ENCODE measurements at regions not wholly inside any gene's neighbourhood (a gene's known extent, or its start where the extent isn't known, plus 50 kb on each side); places are given as distances from the start of the nearest gene placed in this dataset.
A peak's percentile ranks its signal among the peaks of the same experiment; 100 is the strongest.

- Mint-ChIP-seq H3K4me1 (ENCODE audit: low read depth) (no peaks in the 10 kb centered on the region), H3K9me3 (no peaks in the 10 kb centered on the region), H3K27me3 (ENCODE audit: insufficient read depth) (peaks cover 3% of the 10 kb centered on the region), H3K4me3 (no peak overlapping the region), H3K36me3 (ENCODE audit: low read depth) (no peaks in the 10 kb centered on the region), H3K27ac (no peak overlapping the region)
- no peak for TF ChIP-seq CTCF (IDR thresholded peaks at IDR 0.05)
- no peak for DNase-seq
Observed at GRCh38 chr5:97365163-97365845, 182.3 kb upstream of the RIOK2 start.

DNA sequence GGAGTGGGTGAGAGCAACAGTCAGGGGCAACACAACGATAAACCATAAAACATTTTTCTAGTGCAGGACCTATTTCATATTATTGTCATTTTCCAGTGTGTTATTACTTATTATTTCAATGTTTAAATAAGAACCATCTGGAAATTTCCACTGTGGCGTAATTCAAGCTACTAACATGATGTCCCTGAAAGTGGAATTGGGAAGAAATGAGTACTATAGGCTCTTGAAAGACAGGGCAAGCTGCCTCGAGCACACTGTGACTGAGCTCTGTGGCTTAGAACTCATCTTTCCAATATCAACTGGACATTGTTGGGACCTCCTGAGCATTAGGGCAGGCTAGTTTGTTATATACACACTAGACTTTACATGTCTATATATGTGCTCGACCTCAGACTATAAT is 182.9 kb upstream of the RIOK2 start:
- TF ChIP-seq CTCF (IDR thresholded peaks at IDR 0.05): no peak
- Mint-ChIP-seq H3K4me3 (no peak overlapping the region), H3K36me3 (ENCODE audit: low read depth) (no peaks in the 10 kb centered on the region), H3K4me1 (ENCODE audit: low read depth) (no peaks in the 10 kb centered on the region), H3K27ac (no peak overlapping the region), H3K27me3 (ENCODE audit: insufficient read depth) (peaks cover 3% of the 10 kb centered on the region; the same call in 1 of the 2 replicates), H3K9me3 (no peaks in the 10 kb centered on the region)
- DNase-seq: no peak

GRCh38 chr5:97375959-97376358 is 192.9 kb upstream of the RIOK2 start:
- no peaks in the 10 kb centered on the region for H3K9me3 Mint-ChIP-seq
- H3K4me1 Mint-ChIP-seq (ENCODE audit: low read depth): no peaks in the 10 kb centered on the region
- H3K27me3 Mint-ChIP-seq (ENCODE audit: insufficient read depth): no peaks in the 10 kb centered on the region; the same call in 1 of the 2 replicates
- TF ChIP-seq CTCF (IDR thresholded peaks at IDR 0.05): no peak
- H3K4me3 Mint-ChIP-seq: no peak overlapping the region
- H3K27ac Mint-ChIP-seq: no peak overlapping the region
- no peak for DNase-seq
- H3K36me3 Mint-ChIP-seq (ENCODE audit: low read depth): no peaks in the 10 kb centered on the region

DNA sequence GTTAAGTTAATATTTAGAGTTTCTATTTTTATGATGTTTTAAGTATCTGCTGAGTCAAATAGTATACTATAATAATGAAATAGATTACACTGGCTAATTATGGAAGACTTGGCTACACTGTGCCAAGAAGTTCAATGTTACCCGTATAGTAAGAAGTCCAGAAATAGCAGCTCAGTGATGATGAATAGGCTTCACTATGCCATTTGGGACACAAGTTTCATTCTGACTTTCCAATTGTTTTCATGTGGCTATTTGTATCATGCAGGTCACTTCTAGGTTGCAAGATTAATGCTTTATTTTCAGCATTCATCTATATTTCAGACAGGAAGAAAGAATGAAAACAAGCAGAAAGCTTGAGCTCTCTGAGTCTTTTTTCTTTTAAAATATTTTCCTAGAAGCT is 194.5 kb upstream of the RIOK2 start:
- Mint-ChIP-seq H3K27ac (no peak overlapping the region), H3K27me3 (ENCODE audit: insufficient read depth) (peaks cover 1% of the 10 kb centered on the region; the same call in 1 of the 2 replicates), H3K36me3 (ENCODE audit: low read depth) (no peaks in the 10 kb centered on the region), H3K9me3 (no peaks in the 10 kb centered on the region), H3K4me1 (ENCODE audit: low read depth) (no peaks in the 10 kb centered on the region), H3K4me3 (no peak overlapping the region)
- no peak for DNase-seq
- no peak for TF ChIP-seq CTCF (IDR thresholded peaks at IDR 0.05)

GRCh38 chr5:97383996-97384395 is 200.9 kb upstream of the RIOK2 start:
- no peak for TF ChIP-seq CTCF (IDR thresholded peaks at IDR 0.05)
- Mint-ChIP-seq H3K27ac (peak overlapping the region; percentile 25), H3K4me1 (ENCODE audit: low read depth) (peaks cover 37% of the 10 kb centered on the region), H3K4me3 (peak overlapping the region; percentile 7; the same call in 1 of the 2 replicates), H3K27me3 (ENCODE audit: insufficient read depth) (peaks cover 1% of the 10 kb centered on the region; the same call in 1 of the 2 replicates), H3K36me3 (ENCODE audit: low read depth) (peaks cover 4% of the 10 kb centered on the region; the same call in 1 of the 2 replicates), H3K9me3 (no peaks in the 10 kb centered on the region)
- DNase-seq: peak; percentile 25

Measured in HFFc6 (cell line).